NB4 (cell line): ENCODE measurements at regions not wholly inside any gene's neighbourhood (a gene's known extent, or its start where the extent isn't known, plus 50 kb on each side); places are given as distances from the start of the nearest gene placed in this dataset.

ENCODE experiments used
- DNase-seq: peaks from one replicate; pipeline ENCODE4 v3.0.0; 2010; ENCODE audit warnings: low read depth
- H3K4me3 ChIP-seq: one replicate; pipeline ENCODE4 v1.5.1; 2011; ENCODE audit warnings: mild to moderate bottlenecking, low read depth, low read length, moderate library complexity
- MYC ChIP-seq: IDR thresholded peaks from 2 replicates; pipeline ENCODE4 v1.6.1; 2011; ENCODE audit warnings: low read depth, low read length
- POLR2A ChIP-seq: IDR thresholded peaks from 2 replicates; pipeline ENCODE4 v1.6.1; 2011; ENCODE audit warnings: mild to moderate bottlenecking; ENCODE audit not compliant: insufficient read length; ENCODE audit errors: extremely low read depth
- TF ChIP-seq, protein P1 (sequence below): IDR thresholded peaks from 2 replicates; pipeline ENCODE4 v1.6.1; 2011; ENCODE audit warnings: low read depth, low read length
- TF ChIP-seq, protein P2 (sequence below): IDR thresholded peaks from one replicate; pipeline ENCODE4 v1.5.1; 2012; ENCODE audit warnings: low read depth, low read length

DNA sequence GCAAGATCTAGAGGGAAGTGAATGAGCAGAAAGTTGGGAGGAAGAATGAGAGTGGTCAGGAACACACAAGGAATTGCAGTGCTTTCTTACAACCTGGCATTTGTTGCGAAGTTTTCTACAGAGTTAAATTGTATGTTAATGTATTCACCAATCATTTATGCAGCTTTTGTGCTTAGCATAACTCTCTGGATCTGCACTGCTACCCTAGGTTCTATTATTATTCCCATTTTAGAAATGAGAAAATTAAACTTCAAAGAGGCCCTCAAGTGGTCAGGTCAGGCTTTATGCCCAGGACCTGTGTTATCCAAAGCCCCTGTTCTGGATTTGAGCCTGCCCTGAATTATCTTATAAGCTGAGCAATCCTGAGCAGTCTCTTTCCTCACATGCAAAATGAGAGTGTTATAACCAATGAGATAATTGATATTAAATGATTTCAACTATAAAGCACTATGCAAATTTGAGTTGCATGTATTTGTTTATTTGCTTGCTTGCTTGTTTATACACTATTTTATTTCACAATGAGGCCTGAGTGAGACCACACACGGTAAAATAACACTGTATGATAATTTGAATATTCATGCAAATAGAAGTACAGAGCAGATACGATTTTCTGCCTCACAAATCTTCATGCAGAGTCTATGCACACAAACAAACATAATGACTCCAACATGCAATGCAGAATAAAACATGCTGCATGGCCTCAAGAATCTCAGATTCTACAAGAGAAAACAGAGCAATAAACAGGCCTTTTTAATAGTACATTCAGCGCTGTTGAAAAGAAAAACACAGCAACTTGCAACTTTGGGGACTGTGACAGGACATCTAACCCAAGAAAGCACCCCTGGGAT lies 323.0 kb downstream of the PLPP3 start:
- TF ChIP-seq, protein P1, sequence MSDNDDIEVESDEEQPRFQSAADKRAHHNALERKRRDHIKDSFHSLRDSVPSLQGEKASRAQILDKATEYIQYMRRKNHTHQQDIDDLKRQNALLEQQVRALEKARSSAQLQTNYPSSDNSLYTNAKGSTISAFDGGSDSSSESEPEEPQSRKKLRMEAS = no peak
- TF ChIP-seq, protein P2, sequence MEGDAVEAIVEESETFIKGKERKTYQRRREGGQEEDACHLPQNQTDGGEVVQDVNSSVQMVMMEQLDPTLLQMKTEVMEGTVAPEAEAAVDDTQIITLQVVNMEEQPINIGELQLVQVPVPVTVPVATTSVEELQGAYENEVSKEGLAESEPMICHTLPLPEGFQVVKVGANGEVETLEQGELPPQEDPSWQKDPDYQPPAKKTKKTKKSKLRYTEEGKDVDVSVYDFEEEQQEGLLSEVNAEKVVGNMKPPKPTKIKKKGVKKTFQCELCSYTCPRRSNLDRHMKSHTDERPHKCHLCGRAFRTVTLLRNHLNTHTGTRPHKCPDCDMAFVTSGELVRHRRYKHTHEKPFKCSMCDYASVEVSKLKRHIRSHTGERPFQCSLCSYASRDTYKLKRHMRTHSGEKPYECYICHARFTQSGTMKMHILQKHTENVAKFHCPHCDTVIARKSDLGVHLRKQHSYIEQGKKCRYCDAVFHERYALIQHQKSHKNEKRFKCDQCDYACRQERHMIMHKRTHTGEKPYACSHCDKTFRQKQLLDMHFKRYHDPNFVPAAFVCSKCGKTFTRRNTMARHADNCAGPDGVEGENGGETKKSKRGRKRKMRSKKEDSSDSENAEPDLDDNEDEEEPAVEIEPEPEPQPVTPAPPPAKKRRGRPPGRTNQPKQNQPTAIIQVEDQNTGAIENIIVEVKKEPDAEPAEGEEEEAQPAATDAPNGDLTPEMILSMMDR = no peak
- no peak for TF ChIP-seq MYC
- TF ChIP-seq POLR2A = no peak
- DNase-seq = no peak
- no peak overlapping the region for H3K4me3 ChIP-seq

DNA sequence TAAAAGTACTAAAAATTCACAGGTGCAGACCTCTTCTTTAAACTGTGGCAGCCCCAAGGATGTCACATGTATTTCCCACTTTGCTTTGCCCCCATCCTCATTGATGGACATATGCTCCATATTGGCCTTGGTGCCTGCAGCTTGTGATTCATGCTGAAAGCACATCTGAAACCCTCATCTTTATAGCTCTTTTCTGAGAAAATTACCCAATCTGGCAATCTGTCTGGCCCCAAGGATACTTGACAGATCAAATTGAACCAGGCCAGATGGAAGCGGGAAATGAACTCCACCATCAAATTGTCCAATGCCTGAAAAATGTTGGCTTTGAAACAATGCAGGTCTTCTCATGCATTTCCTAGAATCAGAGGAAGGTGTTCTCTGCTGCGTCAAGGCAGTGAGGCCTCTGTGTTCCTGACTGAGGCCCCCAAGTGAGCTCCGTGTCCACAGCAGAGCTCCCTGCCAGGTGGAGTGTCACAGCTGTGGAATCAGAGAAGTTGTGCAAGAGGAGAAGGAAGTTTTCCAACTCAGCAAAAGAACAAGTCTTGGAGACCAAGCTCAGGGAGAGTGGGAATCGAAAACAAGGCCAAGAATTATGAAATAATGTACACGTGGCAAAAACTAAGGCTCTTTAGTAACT lies 323.7 kb downstream of the PLPP3 start:
- H3K4me3 ChIP-seq = no peak overlapping the region
- TF ChIP-seq, protein P1 = no peak
- TF ChIP-seq MYC (no peak), POLR2A (no peak)
- TF ChIP-seq, protein P2 = no peak
- DNase-seq = no peak

DNA sequence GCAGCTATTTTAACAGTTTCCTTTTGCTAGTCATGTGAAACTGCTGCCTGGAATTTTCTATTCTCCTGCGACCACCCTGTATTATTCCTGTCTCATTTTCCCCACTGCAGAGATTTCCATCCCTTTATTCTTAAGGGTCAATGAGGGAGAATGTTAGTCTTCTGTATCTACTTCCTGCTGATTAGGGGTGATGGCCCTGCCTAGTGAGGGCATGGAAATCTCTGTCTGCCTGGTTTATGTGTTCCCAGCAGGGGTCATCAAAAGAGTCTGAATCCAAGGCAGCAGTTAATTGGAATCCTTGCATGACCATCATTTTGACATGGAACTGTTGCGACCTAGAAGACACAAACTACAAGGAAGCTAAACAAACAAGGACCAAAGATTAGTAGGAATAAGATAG lies 325.2 kb downstream of the PLPP3 start:
- no peak overlapping the region for H3K4me3 ChIP-seq
- DNase-seq = no peak
- TF ChIP-seq, protein P1 = no peak
- no peak for TF ChIP-seq POLR2A
- TF ChIP-seq, protein P2 = no peak
- no peak for TF ChIP-seq MYC

DNA sequence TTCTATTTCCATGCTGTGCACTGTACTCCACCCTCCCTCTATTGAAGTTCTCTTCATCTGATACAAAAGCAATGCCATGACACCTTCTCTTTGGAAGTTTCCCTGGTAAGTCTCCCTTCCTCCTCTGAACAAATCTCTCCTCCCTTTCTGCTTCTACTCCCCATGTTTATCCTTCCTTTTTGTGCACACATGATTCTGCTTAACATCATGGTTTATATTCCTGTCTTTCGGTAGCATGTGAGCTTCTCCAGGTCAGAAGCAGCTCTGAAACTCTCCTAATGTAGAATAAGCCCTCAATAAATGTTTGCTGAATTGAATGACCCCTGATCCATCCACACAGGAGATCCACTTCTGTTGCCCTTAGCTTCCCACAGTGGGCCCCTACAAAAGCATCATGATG lies 328.6 kb downstream of the PLPP3 start:
- TF ChIP-seq MYC (no peak), POLR2A (no peak)
- TF ChIP-seq, protein P2 = no peak
- TF ChIP-seq, protein P1 = no peak
- no peak for DNase-seq

DNA sequence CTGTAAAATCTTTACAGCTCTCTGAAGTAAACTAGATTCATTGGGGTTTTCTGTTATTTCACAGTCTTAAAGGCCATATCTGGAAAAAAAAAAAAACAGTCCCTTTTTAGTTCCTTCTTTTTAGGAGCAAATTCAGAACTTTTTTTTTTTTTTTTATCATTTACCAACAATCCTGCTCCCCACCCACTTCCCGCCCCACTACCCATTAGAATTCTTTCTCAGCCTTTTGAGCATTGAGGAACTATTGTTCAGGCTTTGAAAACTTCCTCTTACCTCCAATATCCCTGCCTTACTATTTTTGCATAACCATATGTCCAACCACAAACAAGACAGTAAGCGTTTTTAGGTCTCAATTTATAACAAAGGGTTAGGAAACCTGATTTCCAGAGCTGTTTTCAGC lies 330.1 kb downstream of the PLPP3 start:
- H3K4me3 ChIP-seq = no peak overlapping the region
- DNase-seq = peak; percentile 48
- no peak for TF ChIP-seq POLR2A
- TF ChIP-seq, protein P1 = no peak
- no peak for TF ChIP-seq MYC
- TF ChIP-seq, protein P2 = no peak

More for the DNA sequence above, 328.6 kb downstream of the PLPP3 start:
- H3K4me3 ChIP-seq = no peak overlapping the region
